Activated naive CD4-positive, alpha-beta T cell treated with anti-CD3 and anti-CD28 coated beads, Interleukin-2, amount 50 U/mL, for 16 hours (primary cell): ENCODE measurements at regions not wholly inside any gene's neighbourhood (a gene's known extent, or its start where the extent isn't known, plus 50 kb on each side); places are given as distances from the start of the nearest gene placed in this dataset.

Experiments
- DNase-seq: peaks from one replicate; pipeline ENCODE4 v3.0.0-alpha.2; 2020

DNA sequence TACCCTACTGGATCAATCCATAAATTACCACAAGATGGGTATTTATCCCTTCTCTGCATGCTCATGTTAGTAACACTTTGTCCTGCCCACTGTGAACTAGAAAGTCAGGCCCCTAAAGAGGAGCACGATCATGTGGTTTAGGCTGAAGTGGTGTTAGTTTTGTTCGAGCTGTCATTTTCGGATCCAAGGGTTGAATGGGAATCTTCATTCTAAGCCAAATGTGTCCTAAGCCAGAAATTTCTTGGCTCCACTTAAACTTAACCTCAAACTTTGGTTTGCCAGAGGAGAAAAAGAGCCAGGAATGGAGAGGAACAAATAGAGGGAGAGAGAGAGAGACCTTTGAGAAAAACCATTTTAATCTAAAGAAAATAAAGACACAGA is 837.7 kb upstream of the ZNF608 start:
- no peak for DNase-seq

DNA sequence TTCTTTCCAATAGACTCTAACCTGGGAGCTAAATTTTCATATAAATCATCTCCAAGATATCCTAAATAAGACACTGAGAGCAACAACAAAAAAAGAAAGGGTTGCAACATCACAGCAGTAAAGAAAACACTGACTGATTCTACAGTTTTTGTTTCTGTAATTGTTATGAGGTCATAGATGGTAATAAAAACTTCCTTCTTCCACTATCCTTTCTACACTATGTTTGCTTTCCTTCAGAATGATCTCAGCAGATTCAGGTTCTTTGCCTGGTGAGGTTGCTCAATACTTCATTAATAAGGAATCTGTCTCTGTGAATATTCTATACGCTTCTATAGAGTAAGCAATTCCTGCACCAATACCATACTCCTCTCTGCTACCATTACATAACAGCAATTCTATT is 835.6 kb upstream of the GRAMD2B start:
- DNase-seq = no peak

DNA sequence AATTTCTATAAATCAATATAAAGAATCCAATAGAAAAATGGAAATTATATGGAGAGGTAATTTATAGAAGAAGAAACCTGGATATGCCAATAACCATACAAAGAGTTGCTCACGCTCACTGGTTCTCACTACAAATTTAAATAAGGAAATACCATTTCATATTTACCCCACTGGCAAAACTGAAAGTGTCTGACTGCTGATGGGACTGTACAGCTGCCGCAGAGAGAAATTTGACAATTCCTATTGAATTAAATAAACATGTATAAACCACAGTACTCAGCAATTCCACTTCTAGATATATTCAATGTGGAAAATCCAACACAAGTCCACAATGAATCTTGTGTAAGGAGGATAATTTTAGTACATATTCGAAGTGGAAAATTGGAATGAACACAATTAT is 830.4 kb upstream of the GRAMD2B start:
- no peak for DNase-seq

DNA sequence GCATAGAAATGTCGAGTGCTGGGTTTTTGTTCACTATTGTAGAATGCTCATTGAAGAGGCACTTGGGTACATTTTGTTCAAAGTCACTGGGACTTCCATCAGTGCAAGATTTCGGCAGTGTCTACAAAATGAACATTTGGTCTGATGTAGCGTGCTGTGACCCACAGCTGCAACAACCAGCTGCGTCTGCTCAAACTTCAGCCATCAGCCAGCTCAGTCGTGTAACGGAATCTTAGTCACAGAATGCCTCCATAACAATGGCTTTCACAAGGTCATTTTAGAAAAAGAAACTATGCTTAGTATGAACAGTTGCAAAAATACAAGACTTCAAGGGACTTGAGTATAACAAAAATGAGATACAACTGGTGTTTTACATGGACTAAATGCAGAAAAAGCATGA is 828.1 kb upstream of the GRAMD2B start:
- no peak for DNase-seq

DNA sequence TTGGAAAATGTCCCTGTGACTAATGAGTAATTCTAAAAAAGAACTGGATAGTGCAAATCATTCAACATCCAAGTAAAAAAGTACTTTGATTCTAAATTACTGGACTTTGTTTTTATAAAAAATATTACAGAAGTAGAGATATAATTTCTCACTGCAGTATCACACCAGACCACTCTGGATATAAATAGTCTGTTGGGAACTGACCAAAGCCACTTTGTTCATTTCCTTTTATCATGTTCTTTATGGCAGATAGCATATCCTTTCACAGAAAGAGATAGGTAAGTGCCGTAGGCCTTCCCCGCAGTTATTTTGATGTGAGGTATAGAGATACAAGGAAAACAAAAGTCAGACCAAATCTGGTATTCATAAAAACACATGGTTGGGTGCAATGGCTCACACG is 827.4 kb upstream of the GRAMD2B start:
- no peak for DNase-seq

DNA sequence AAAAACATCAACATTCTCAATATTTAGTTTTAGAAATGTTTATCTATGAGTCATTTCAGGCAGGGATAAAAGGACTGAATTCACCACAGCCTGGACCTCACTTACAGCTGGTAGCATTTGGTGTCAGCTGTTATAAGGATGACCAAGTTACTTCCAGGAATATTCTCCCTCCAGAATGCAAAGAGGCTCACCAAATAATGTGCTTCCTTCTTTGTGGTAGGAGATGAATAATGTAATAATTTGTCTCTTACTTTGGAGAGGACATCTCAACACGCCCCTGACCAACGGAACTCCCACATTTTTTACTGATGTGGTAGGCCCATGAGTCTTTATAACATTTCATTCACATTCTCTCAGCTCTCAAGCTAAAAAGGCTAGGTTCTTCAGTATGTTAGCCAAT is 825.9 kb upstream of the GRAMD2B start:
- DNase-seq = no peak

DNA sequence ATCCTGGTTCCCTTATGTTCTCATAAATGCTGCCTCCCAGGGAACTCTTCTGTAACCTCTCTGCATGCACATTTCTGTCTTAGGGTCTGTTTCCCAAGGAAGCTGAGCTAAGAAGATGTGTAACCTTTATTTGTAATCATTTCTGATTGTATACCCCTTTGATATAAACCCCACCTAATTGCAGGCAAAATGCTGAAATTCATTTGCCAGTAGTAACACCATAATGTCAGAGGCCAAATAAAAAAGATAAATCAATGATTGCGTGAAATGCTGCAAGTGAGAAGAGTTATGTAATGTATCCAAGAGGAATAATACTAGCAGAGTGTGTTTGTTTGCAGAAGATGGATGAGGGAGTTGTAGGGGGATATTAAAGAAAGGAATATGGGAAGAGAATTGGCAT is 822.6 kb upstream of the GRAMD2B start:
- no peak for DNase-seq

DNA sequence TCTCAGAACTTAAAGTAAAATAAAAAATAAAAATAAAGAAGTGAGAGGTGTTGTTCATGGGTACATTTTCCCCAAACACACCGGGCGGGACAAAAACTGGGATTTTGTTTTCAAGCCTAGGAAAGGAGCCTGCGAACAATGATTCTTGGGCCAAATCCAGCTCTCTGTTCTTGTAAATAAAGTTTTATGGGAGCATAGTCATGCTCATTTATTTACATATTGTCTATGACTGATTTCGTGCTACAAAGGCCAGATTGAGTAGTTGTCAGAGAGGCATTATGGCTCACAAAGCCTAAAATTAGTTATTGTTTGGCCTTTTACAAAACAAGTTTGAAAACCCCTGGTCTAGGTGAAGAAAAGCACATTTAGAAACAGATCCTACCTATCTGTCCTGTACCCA is 821.0 kb upstream of the GRAMD2B start:
- DNase-seq = no peak

DNA sequence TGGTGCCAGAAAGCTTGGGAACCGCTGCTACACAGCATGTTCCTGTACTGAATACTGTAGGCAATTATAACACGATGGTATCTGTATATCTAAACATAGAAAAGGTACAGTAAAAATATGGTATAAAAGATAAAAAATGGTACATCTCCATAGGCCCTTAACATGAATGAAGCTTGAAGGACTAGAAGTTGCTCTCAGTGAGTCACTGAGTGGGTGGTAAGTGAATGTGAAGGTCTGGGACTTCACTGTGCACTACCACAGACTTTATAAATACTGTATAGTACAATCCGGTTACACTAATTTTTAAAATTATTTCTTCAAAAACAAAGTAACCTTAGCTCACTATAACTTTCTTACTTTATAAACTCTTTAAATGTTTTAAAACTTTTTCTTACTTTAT is 819.9 kb upstream of the GRAMD2B start:
- no peak for DNase-seq

DNA sequence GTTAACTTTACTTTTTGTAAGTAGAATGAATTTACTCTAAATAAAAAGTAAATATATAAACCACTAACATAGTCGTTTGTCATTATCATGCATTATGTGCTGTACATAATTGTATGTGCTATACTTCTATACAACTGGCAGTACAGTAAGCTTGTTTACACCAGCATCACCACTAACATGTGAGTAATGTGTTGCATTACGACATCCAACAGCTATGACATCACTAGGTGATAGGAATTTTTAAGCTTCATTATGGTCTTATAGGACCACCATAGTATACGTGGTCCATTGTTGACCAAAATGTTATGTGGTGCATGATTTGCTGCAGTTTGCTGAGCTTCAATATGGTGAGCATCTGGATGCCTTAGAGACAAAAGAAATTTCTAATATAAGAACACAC is 819.1 kb upstream of the GRAMD2B start:
- no peak for DNase-seq

DNA sequence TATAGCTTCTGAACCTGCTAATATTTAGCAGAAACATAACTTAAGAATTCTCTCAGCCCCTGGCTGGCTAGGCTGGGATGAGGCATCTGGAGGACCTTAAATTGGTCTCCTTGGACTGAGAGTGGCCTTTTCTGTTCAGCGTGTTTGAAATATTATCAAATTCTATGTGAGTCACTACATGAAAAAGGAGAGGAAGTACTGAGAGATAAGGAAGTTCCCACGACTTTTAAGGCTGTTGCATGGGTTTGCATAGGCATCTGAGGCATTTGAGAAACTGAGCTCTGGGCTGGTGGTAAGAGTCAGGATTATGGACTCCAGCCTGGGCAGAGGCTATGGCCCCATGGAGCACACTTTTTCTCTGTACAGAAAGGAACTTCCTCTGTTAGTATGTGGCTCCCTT is 816.2 kb upstream of the GRAMD2B start:
- DNase-seq = no peak

DNA sequence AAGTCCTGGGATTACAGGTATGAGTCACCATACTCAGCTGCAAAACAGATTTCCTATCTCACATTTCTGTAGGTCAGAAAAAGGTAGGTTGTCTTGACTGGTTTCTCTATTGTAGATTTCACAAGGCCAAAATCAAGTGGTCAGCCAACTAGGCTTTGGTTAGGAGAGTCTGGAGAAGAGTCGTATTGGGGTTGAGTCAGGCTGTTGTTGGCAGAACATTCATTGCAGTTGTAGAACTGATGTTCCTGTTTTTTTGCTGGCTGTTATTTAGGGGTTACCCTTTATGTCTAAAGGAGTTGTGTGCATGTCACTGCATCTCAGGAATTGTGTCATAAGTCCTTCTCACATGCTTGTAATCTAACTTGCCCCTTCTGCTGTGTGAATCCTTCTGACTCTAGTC is 814.2 kb upstream of the GRAMD2B start:
- DNase-seq = no peak

DNA sequence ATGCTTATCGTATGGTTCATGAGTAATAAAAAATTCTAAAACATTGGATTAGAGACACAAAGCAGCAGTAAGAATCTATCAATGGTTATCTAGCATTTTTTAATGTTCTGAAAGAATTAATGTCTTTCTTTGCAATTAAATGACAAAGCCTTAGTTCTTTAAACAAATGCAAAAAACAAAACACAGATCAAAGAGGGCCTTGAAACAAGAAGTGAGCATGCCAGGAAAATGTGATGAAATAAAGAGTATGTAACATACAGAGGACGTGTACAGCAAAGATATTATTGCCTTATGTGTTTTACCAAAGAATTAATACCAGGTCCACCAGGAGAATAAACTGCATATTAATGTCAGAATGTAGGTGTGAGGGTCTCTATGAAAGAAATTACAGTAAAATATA is 812.3 kb upstream of the GRAMD2B start:
- no peak for DNase-seq

DNA sequence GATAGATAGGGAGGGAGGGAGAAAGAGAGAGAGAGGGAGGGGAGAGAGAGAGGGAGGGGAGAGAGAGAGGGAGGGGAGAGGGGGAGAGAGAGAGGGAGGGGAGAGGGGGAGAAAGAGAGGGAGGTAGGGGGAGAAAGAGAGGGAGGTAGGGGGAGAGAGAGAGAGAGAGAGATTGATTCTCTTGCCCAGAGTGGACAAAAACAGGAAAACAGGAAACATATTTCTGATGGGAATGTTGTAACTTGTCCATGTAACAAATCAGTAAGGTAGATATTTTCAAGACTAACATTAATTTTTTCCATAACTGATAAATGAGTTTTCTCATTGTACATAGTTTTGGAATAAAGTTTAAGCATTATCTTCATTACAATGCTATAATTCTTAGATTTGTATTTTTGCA is 811.7 kb upstream of the GRAMD2B start:
- no peak for DNase-seq

DNA sequence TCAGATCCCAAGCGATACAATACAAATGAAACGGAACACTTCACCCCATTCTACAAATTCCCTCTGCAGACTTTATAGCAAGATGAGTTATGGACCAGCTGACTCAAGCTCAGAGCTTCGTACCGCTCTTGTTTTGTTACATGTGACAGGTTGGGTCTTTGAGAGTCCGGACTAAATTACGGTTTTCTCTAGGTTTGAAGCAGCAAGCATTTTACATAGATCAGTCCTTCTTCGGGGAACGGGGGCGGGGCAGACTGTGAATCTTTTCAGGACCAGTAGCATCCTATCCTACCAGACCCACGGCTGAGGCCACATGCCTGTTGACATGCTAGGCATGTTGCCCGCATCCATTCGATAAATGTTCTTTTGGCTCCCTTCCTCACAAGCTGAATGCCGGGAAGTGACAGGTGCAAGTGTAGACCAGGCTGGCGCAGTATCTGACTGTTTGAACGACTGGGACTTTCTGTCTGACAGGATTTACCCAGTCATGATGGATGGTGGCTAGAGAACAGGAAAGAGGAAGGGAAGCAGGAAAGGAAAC is 811.0 kb upstream of the GRAMD2B start:
- no peak for DNase-seq

DNA sequence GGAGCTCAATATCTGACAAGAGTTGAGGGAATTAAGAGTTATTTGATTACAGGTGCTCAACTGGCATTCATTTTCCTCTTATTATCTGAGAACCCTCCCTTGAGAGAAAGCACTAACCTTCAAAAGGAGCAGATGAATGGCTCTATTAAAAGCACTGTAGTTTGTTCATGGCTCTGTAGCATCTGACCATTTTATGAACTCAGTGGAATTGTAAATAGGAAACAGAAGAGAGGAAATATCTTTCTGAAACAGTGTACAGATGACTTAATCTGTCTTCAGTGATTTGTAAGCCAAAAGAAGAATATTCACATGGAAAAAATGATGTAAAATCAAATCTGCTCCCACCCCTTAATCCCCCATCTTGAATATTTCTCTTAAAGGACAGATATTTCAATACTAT is 810.4 kb upstream of the GRAMD2B start:
- no peak for DNase-seq

DNA sequence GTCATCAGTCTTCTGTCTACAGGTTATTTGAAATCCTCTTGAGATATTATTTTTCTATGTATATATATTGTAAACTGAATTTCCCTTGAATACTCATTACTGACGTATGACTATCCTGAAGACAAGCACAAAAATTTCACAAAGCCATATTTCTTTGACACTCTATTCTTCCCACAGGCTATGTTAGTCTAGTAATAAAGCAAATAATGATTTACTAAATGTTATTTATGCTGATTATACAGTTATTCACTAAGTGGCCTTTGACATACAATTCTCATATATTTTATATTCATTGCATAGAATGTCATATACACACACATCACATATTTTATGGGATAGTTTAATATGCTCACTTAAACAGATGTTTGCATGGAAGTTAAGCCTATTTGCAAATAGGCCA is 793.0 kb upstream of the GRAMD2B start:
- no peak for DNase-seq

DNA sequence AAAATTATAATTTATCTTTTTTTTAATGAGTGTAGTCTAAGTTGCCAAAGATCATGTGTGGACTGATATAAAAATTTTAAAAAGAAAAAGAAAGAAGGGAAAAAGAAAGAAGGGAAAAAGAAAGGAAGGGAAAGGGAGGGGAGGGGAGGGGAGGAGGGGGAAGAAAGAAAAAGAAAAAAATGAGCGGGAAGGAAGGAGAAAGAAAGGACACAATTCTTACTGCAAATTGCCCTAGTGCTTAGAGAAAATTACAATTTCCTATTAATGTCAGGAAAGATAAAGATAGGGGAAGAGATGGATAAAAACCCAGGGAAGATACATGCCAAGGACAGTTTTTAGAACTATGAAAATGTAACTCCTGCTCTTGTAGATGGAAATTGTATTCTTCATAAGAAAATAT is 789.7 kb upstream of the GRAMD2B start:
- no peak for DNase-seq

DNA sequence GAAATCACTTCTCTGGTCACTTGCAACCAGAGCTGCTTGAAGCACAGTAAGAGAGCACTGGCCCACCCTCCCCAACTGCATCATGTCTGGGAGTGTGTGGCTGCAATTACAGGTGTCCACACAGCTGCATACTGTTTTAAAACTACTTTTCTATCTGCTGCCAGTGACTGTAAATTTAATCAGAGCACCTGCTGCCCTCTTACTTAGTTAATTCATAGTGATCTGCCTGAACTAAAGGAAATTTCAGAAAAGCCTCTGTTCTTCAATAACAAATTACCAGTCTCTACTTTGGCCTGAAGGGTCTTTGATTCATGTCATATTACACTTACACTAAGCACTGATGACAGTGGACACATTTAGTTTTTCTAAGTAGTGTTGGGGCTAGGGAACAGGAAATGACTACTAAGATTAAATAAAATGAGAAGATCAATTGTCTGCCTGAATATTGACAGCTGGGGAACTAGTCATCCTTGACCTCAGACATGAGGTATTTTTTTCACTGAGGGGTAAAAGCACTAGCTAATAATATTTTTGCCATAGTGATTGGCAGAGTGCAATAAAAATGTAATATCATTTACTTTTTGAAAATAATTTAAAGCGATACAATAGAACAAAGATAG is 788.9 kb upstream of the GRAMD2B start:
- DNase-seq = no peak

DNA sequence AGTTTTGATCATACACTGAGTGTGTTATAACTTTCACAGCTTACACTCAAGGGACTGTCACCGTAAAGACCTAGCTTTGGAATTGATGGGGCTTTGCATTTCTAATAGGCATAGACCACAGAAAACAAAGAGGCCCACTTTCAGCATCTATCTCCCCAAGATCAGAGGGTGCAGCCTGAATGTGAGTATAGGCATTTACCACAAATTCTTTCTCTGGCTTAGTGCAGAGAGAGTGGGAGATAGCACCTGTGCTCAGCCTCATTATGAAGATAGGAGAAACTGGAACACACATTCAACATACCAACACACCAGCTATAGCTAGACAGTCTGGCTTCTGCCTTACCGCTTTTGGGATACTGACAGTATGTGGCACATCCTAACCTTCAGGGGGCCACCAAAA is 783.4 kb upstream of the GRAMD2B start:
- DNase-seq = no peak

DNA sequence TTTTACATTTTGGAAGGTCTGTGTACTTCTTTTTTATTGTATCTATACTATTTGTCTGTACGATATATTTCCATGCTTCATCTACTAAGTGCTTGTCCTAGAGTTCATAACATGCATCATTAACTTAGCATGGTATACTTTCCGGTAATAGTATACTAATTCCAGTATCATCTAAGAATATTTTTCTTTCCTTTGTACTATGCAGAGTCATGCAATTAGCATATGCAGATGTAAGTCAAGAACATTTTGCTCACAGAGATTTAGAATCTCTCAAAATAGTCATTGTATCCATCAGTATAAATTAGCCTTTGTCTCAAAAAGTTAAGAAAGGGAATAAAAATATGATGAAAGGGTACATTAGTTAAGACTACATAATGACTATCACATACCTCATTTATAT is 770.4 kb upstream of the GRAMD2B start:
- no peak for DNase-seq

DNA sequence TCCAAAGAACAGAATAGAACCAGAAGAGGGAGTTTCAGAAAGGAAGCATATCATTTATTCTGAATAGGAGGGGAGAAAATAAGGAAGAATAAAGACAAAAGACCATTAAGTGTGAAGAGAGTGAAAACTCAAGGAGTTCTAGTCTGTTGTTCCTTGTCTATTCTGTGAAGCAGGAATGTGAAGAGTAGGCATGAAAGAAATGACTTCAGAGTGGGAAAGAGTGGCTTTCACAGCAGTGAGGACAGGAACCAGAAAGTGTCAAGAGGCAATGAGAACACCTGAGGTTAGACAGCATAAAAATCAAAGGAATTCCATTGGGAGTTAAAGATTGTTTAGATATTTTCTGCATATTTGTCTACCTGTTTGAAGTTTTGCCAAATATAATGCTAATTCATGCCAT is 768.8 kb upstream of the GRAMD2B start:
- DNase-seq = no peak

DNA sequence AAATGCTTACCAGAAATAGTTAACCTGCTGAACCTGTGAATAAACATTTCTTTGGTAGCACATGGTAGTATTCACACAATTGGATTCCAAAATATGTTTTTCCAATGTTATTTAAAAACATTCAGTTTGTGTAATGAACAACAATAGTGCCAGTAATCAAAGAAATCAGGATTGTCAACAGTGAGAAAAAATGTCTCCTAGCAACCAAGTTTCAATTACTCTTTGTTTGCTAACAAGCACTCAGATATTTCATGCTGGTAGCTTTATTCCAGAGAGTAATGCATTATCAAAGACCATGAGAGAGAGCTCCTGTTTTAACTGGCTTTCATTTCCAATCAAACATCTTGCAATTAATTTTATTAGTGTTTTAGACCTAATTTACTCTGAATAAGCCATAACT is 768.1 kb upstream of the GRAMD2B start:
- DNase-seq = no peak

DNA sequence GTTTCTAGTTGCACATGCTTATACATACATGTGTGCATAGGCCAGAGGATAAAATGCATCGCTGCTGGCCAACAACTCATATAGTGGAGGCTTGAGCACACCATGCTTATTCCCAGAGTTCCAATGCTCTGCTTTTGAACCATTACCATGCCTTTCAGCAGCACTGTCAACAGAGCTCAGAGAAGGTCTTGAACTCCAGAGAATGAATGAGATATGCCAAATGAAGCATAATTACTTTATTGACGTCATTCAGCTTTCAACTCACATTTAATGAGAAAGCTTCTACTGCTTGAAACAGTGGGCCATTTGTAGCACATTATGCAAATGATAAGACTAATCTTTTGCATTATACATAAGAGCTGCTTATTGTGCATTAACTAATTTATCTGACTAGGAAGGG is 765.3 kb upstream of the GRAMD2B start:
- DNase-seq = no peak

DNA sequence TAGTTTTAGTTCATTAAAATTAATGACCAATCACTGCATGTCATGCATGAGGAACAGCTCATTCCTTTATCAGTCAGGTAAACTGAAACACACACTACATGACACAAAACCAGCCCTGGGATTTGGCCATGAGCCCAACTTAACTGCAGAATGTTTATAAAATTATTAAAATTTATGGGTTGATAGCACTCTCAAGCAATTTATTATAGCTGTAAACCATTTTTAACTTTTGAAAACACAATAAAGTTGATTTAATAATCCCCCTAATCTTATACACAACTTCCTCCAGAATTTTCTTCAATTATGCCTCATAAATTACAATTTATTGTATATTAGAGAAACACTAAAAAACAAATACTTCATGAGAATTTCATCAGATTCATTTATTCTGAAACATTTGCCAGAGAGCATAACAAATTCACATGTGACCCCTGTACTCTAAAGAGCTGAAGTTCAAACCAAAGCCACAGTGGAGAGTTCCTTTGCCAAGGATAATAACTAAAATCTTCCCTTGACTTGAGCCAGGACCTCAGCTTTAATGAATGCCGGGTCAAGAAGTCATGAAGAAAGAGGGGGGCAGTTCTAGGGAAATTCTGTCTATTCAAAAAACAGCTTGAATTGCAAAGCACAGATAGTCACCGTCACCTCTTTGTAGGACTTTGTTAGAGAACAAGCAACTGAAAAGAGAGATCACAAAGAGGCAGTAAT is 763.7 kb upstream of the GRAMD2B start:
- no peak for DNase-seq
